ENCODE measurements at regions not wholly inside any gene's neighbourhood (a gene's known extent, or its start where the extent isn't known, plus 50 kb on each side); places are given as distances from the start of the nearest gene placed in this dataset.

- no peak for TF ChIP-seq ZNF274 (IDR thresholded peaks at IDR 0.05; ENCODE audit: low read depth, low read length)
- TF ChIP-seq YY1 (IDR thresholded peaks at IDR 0.05; ENCODE audit: insufficient read depth, insufficient read length): no peak
These were observed 116.1 kb upstream of the SH3BP4 start for GRCh38 chr2:234835738-234836137.

Data from NT2/D1 (cell line).